Kidney (tissue), 13 donors: ENCODE measurements at regions not wholly inside any gene's neighbourhood (a gene's known extent, or its start where the extent isn't known, plus 50 kb on each side); places are given as distances from the start of the nearest gene placed in this dataset.

Experiments
- DNase-seq, 5 donors: peaks; one replicate each; pipeline ENCODE4 v3.0.0-alpha.2; 2013 to 2020
- FAIRE-seq: peaks from 2 replicates; lab custom pipeline; 2012; peaks lifted over from hg19 to GRCh38; lab: Jason Lieb, UNC
- H3K27ac ChIP-seq, 2 donors: one replicate each; pipeline ENCODE4 v1.7.0; 2013; ENCODE audit warnings: low read depth in 2 of 2, low read length in 2 of 2, inconsistent platforms in 1 of 2
- H3K27me3 ChIP-seq: one replicate; pipeline ENCODE4 v1.7.1; 2013; ENCODE audit warnings: low read length, inconsistent platforms; ENCODE audit not compliant: control insufficient read depth, insufficient read depth
- H3K36me3 ChIP-seq, 3 donors: one replicate each; pipeline versions ENCODE4 v1.7.0 to v1.7.1; 2013; ENCODE audit warnings: low read length in 3 of 3, control low read depth in 1 of 3, inconsistent platforms in 1 of 3; ENCODE audit not compliant: insufficient read depth in 3 of 3, control insufficient read depth in 2 of 3
- H3K4me1 ChIP-seq, 3 donors: one replicate each; pipeline versions ENCODE4 v1.7.0 to v1.7.1; 2013; ENCODE audit warnings: low read length in 3 of 3, inconsistent platforms in 1 of 3, low read depth in 1 of 3; ENCODE audit not compliant: control insufficient read depth in 2 of 3, insufficient read depth in 2 of 3
- H3K4me3 ChIP-seq, 3 donors: one replicate each; pipeline versions ENCODE4 v1.7.0 to v1.8.1; 2013; ENCODE audit warnings: low read length in 3 of 3, control low read depth in 1 of 3, inconsistent platforms in 1 of 3
- H3K9ac ChIP-seq, 3 donors: one replicate each; pipeline versions ENCODE4 v1.7.0 to v1.7.1; 2013; ENCODE audit warnings: low read length in 3 of 3, control low read depth in 1 of 3, inconsistent platforms in 1 of 3
- H3K9me3 ChIP-seq, 3 donors: one replicate each; pipeline versions ENCODE4 v1.7.0 to v1.7.1; 2013; ENCODE audit warnings: low read length in 3 of 3, control low read depth in 1 of 3, inconsistent platforms in 1 of 3; ENCODE audit not compliant: control insufficient read depth in 2 of 3, insufficient read depth in 1 of 3
- intact Hi-C: fragments of 100-400 bp; cut with DNase I; formaldehyde crosslinking; loops from one replicate; pipeline ENCODE4 v1.11.1; 2022
- TF ChIP-seq, protein P1 (sequence below): IDR thresholded peaks from 3 replicates; pipeline ENCODE4 v1.5.1; 2012; ENCODE audit warnings: mild to moderate bottlenecking, moderate library complexity, borderline replicate concordance; ENCODE audit not compliant: insufficient read depth; ENCODE audit errors: extremely low read depth
- donor health status: control.
- donor health status: control.
- donor health status: control.
- donor health status: control.
- donor health status: control.
- donor health status: DM: yes; HTN: yes; CAD: no.
- donor health status: Normal renal cell carcinoma (clear cell type).

GRCh38 chr6:22021966-22022365 lies 274.9 kb downstream of the PRL start:
- no peaks in the 10 kb centered on the region for H3K9me3 ChIP-seq
- H3K27ac ChIP-seq = no peak overlapping the region
- no peak overlapping the region for H3K4me3 ChIP-seq
- H3K4me1 ChIP-seq = peaks cover 0 to 2% (median 0%) of the 10 kb centered on the region in 3 donors
- DNase-seq = no peak
- TF ChIP-seq, protein P1, sequence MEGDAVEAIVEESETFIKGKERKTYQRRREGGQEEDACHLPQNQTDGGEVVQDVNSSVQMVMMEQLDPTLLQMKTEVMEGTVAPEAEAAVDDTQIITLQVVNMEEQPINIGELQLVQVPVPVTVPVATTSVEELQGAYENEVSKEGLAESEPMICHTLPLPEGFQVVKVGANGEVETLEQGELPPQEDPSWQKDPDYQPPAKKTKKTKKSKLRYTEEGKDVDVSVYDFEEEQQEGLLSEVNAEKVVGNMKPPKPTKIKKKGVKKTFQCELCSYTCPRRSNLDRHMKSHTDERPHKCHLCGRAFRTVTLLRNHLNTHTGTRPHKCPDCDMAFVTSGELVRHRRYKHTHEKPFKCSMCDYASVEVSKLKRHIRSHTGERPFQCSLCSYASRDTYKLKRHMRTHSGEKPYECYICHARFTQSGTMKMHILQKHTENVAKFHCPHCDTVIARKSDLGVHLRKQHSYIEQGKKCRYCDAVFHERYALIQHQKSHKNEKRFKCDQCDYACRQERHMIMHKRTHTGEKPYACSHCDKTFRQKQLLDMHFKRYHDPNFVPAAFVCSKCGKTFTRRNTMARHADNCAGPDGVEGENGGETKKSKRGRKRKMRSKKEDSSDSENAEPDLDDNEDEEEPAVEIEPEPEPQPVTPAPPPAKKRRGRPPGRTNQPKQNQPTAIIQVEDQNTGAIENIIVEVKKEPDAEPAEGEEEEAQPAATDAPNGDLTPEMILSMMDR = no peak
- peaks cover 0 to 11% (median 0%) of the 10 kb centered on the region in 3 donors for H3K36me3 ChIP-seq
- H3K9ac ChIP-seq = no peak overlapping the region
- intact Hi-C loops = no loop called here
- no peaks in the 10 kb centered on the region for H3K27me3 ChIP-seq
- FAIRE-seq = no peak

DNA sequence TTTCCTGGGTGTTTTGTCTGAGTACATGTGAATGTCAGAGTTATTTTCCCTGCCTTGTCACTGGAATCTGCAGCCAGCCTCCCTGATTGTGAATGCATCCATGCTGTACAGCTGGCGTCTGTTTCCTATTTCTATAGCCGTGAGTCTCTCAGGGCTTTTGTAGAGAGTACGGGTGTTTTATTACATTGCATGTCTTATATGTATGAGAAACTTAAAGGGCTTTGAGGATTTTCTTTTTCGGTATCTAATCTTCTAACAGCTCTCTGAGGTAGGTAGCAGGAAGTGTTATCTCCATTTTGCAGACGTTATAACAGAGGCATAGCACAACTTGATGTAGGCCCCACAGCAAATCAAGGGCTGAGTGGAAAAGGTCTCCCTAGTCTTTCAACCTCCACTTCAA lies 272.9 kb downstream of the PRL start:
- H3K4me3 ChIP-seq = no peak overlapping the region
- H3K9me3 ChIP-seq = no peaks in the 10 kb centered on the region
- peak in 2 of 5 donors; percentile 46 to 63 for DNase-seq
- TF ChIP-seq, protein P1 = no peak
- no peaks in the 10 kb centered on the region for H3K27me3 ChIP-seq
- H3K9ac ChIP-seq = no peak overlapping the region
- intact Hi-C loops = no loop called here
- peaks cover 0 to 2% (median 0%) of the 10 kb centered on the region in 3 donors for H3K4me1 ChIP-seq
- no peak overlapping the region for H3K27ac ChIP-seq
- H3K36me3 ChIP-seq = peaks cover 0 to 11% (median 0%) of the 10 kb centered on the region in 3 donors
- FAIRE-seq = no peak

DNA sequence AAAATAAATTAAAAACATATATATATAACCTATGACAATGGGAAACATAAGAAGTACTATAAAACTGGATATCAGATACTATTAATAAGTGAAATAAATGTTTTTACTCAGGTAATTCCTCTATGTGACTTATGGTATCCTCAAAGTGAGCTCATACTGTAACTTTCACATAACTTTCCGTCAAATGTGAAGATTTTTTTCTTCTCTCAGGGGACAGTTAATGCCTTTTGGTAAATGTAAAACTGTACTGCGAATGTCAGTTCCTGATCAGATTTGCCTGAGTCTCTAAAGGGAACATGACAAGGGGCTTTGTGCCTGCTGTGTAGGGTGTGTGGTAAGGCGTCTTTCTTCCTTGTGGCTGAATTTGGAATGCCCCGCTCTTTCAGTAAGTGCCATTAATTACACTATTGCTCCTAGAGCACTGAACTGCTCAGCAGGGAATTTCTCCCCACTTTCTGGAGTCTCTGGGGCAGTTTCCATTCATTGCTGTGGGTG lies 271.8 kb downstream of the PRL start:
- DNase-seq = no peak
- H3K36me3 ChIP-seq = peaks cover 0 to 11% (median 0%) of the 10 kb centered on the region in 3 donors
- H3K9ac ChIP-seq = no peak overlapping the region
- no peak for FAIRE-seq
- H3K27ac ChIP-seq = no peak overlapping the region
- H3K4me1 ChIP-seq = peaks cover 0 to 2% (median 0%) of the 10 kb centered on the region in 3 donors
- intact Hi-C loops = no loop called here
- H3K9me3 ChIP-seq = no peaks in the 10 kb centered on the region
- TF ChIP-seq, protein P1 = no peak
- no peaks in the 10 kb centered on the region for H3K27me3 ChIP-seq
- no peak overlapping the region for H3K4me3 ChIP-seq
